ENCODE measurements at regions not wholly inside any gene's neighbourhood (a gene's known extent, or its start where the extent isn't known, plus 50 kb on each side); places are given as distances from the start of the nearest gene placed in this dataset.

DNA sequence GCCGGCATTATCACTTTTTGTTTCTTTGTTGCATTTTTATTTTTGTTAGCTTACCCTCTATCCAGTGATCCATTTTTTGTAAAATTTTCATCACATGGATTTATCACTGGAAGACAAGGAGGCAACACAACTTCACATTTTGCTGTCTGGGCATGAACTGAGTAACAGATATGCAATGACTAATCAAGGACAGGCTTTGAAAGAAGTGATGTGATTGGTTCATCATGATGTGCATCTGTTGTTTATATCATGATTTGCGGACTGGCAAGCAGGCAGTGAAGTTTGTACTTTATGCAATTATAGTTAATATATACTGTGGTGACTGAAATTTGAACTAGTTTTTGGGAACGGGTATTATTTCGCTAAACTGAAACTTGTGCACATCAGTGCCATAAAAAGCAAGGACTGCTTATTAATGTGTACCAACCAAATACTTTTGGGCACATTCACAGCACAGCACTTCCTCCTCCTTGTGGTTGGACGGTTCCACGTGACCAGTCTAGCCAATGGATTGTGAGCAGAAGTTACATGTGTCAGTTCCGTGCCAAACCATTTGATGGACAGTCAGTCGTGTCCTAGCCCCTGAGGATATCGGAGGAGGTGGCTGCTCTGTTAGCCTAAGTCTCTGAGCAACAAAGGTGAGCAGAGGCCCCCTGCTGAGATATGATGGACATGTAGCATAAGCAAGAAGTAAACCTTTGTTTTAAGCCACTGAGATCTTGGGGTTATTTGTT is 201.4 kb upstream of the SIX2 start:
- DNase-seq (ENCODE audit: low read depth): no peak
- TF ChIP-seq, protein P1, sequence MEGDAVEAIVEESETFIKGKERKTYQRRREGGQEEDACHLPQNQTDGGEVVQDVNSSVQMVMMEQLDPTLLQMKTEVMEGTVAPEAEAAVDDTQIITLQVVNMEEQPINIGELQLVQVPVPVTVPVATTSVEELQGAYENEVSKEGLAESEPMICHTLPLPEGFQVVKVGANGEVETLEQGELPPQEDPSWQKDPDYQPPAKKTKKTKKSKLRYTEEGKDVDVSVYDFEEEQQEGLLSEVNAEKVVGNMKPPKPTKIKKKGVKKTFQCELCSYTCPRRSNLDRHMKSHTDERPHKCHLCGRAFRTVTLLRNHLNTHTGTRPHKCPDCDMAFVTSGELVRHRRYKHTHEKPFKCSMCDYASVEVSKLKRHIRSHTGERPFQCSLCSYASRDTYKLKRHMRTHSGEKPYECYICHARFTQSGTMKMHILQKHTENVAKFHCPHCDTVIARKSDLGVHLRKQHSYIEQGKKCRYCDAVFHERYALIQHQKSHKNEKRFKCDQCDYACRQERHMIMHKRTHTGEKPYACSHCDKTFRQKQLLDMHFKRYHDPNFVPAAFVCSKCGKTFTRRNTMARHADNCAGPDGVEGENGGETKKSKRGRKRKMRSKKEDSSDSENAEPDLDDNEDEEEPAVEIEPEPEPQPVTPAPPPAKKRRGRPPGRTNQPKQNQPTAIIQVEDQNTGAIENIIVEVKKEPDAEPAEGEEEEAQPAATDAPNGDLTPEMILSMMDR (IDR thresholded peaks at IDR 0.05; ENCODE audit: low read depth, low read length, missing control alignments): no peak
- H3K4me3 ChIP-seq (ENCODE audit: low read depth, low read length): no peak overlapping the region

DNA sequence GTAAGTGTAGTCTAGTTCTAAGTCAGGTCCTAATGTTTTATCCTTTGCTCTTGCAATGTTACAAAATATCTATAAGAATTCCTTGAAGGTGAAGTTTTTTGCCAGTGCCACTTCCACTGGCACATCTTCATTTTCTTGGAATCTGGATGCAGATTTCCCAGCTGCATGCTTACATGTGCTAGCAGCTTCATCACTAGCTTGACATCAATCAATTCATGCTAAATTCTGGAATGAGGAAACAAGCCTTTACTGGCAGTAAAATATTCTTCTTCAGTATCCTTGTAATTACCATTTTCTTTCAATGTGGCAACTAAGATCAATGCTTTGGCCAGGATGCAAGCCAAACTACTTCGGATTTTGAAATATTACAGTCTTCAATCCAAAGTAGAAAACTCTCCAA is 200.6 kb upstream of the SIX2 start:
- no peak for DNase-seq (ENCODE audit: low read depth)
- TF ChIP-seq, protein P1 (IDR thresholded peaks at IDR 0.05; ENCODE audit: low read depth, low read length, missing control alignments): no peak
- H3K4me3 ChIP-seq (ENCODE audit: low read depth, low read length): no peak overlapping the region

DNA sequence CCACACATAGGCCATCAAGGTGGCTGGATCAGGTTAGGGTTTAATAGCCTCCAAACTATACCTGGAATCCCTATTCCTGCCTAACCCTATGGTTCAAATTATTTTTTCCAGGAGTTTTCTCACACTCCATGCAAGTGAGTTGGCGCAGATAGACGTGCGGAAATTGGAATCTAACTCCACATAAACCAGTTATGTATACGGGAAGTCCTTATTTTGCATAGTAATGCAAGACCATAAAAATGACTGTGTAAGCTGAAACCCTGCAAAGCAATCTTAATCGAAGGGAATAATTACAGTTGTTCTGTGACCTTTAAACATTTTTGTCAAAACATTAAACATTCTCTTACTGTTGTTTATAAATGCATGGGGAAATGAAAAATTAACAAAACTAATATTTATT is 200.1 kb upstream of the SIX2 start:
- TF ChIP-seq, protein P1 (IDR thresholded peaks at IDR 0.05; ENCODE audit: low read depth, low read length, missing control alignments): no peak
- H3K4me3 ChIP-seq (ENCODE audit: low read depth, low read length): no peak overlapping the region
- no peak for DNase-seq (ENCODE audit: low read depth)

DNA sequence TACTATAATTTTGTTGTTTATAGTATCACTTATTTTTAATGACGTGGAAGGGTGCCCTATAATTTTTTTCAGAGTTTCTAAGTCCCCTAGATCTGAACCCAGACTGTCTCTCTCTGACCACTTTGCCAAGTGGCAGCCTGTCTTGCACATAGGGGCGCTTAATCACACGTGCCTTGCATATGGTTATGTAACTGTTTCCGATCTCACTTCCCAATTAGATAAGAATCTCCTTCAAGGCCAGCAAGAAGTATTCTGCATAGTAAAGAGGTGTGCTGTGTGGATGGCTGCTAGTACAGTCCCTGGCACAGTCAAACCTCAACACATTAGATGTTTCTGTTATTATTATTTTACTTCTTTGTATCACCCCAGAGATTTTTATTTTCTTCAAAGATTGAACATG is 197.8 kb upstream of the SIX2 start:
- DNase-seq (ENCODE audit: low read depth): no peak
- TF ChIP-seq, protein P1 (IDR thresholded peaks at IDR 0.05; ENCODE audit: low read depth, low read length, missing control alignments): no peak
- H3K4me3 ChIP-seq (ENCODE audit: low read depth, low read length): no peak overlapping the region

- DNase-seq (ENCODE audit: low read depth): no peak
- TF ChIP-seq, protein P1 (IDR thresholded peaks at IDR 0.05; ENCODE audit: low read depth, low read length, missing control alignments): no peak
Observed at GRCh38 chr2:45205985-45206384, 196.7 kb upstream of the SIX2 start.

GRCh38 chr2:45205480-45205879 is 196.2 kb upstream of the SIX2 start:
- no peak overlapping the region for H3K4me3 ChIP-seq (ENCODE audit: low read depth, low read length)
- TF ChIP-seq, protein P1 (IDR thresholded peaks at IDR 0.05; ENCODE audit: low read depth, low read length, missing control alignments): no peak
- DNase-seq (ENCODE audit: low read depth): no peak

More at GRCh38 chr2:45205985-45206384, 196.7 kb upstream of the SIX2 start:
- no peak overlapping the region for H3K4me3 ChIP-seq (ENCODE audit: low read depth, low read length)

DNA sequence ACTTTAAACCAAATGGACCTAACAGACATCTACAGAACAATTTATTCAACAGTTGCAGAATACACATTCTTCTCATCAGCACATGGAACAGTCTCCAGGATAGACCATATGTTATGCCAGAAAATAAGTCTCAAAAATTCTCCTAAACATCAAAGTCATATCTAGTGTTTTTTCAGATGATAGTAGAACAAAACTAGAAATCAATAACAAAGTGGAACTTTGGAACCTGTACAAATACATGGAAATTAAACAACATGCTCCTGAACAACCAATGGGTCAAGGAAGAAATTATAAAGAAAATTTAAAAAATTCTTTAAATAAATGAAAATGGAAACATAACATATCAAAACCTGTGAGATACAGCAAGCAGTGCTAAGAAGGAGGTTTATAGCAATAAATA is 194.1 kb upstream of the SIX2 start:
- H3K4me3 ChIP-seq (ENCODE audit: low read depth, low read length): no peak overlapping the region
- DNase-seq (ENCODE audit: low read depth): no peak
- TF ChIP-seq, protein P1 (IDR thresholded peaks at IDR 0.05; ENCODE audit: low read depth, low read length, missing control alignments): no peak
